Neural progenitor cell (in vitro differentiated cells): ENCODE measurements at regions not wholly inside any gene's neighbourhood (a gene's known extent, or its start where the extent isn't known, plus 50 kb on each side); places are given as distances from the start of the nearest gene placed in this dataset.

ENCODE experiments used
- DNase-seq: peaks from one replicate; pipeline ENCODE4 v3.0.0-alpha.2; 2016; ENCODE audit warnings: low spot score
- H2AFZ ChIP-seq: fragments of 200-600 bp; sonication (generic); replicated peaks from 2 replicates; pipeline ENCODE4 v1.6.1; 2016; ENCODE audit warnings: antibody characterized with exemption
- H3F3A ChIP-seq: fragments of 200-600 bp; sonication (generic); 2 replicates; pipeline ENCODE4 v1.6.1; 2016; ENCODE audit warnings: antibody characterized with exemption, low read depth
- H3K27ac ChIP-seq: fragments of 200-600 bp; sonication (generic); 2 replicates; pipeline ENCODE4 v1.5.1; 2016; ENCODE audit warnings: mild to moderate bottlenecking
- H3K27me3 ChIP-seq: fragments of 200-600 bp; sonication (generic); 2 replicates; pipeline ENCODE4 v1.6.1; 2016; ENCODE audit warnings: mild to moderate bottlenecking, moderate library complexity
- H3K36me3 ChIP-seq: fragments of 200-600 bp; sonication (generic); 2 replicates; pipeline ENCODE4 v1.5.1; 2016
- H3K4me1 ChIP-seq: fragments of 200-600 bp; sonication (generic); 2 replicates; pipeline ENCODE4 v1.6.1; 2016; ENCODE audit warnings: mixed run types
- H3K4me2 ChIP-seq: fragments of 200-600 bp; sonication (generic); 2 replicates; pipeline ENCODE4 v1.6.1; 2016
- H3K4me3 ChIP-seq: fragments of 200-600 bp; sonication (generic); 2 replicates; pipeline ENCODE4 v1.5.1; 2016
- H3K79me2 ChIP-seq: fragments of 200-600 bp; sonication (generic); 2 replicates; pipeline ENCODE4 v1.6.1; 2016; ENCODE audit warnings: low read depth
- H3K9ac ChIP-seq: fragments of 200-600 bp; sonication (generic); 2 replicates; pipeline ENCODE4 v1.6.1; 2016
- H3K9me3 ChIP-seq: fragments of 200-600 bp; sonication (generic); 2 replicates; pipeline ENCODE4 v1.5.1; 2016; ENCODE audit warnings: low read depth
- H4K20me1 ChIP-seq: fragments of 200-600 bp; sonication (generic); 2 replicates; pipeline ENCODE4 v1.6.1; 2016; ENCODE audit warnings: low read depth
- H3K27ac Mint-ChIP-seq: 3 replicates; pipeline ENCODE4 v1.8.0; 2021; ENCODE audit warnings: mixed read lengths
- H3K27me3 Mint-ChIP-seq: 2 replicates; pipeline ENCODE4 v1.8.0; 2022; ENCODE audit warnings: low read depth, mild to moderate bottlenecking, inconsistent platforms, moderate library complexity, mixed read lengths; ENCODE audit not compliant: insufficient read depth
- H3K36me3 Mint-ChIP-seq: 3 replicates; pipeline ENCODE4 v1.8.0; 2021; ENCODE audit warnings: mixed read lengths
- H3K4me1 Mint-ChIP-seq: 3 replicates; pipeline ENCODE4 v1.8.0; 2021; ENCODE audit warnings: mixed read lengths
- H3K4me3 Mint-ChIP-seq: 3 replicates; pipeline ENCODE4 v1.8.0; 2021; ENCODE audit warnings: mild to moderate bottlenecking, moderate library complexity, mixed read lengths
- H3K9me3 Mint-ChIP-seq: 3 replicates; pipeline ENCODE4 v1.8.0; 2020; ENCODE audit warnings: mixed read lengths
- CTCF ChIP-seq: fragments of 200-600 bp; sonication (generic); IDR thresholded peaks from 2 replicates; pipeline ENCODE4 v1.5.1; 2017; ENCODE audit warnings: antibody characterized with exemption, mild to moderate bottlenecking
- EZH2 ChIP-seq: fragments of 200-600 bp; sonication (generic); IDR thresholded peaks from 2 replicates; pipeline ENCODE4 v1.6.1; 2017; ENCODE audit warnings: antibody characterized with exemption, mild to moderate bottlenecking, moderate library complexity
- EZH2phosphoT487 ChIP-seq: fragments of 200-600 bp; sonication (generic); IDR thresholded peaks from 2 replicates; pipeline ENCODE4 v1.6.1; 2017; ENCODE audit warnings: antibody characterized with exemption

GRCh38 chr18:77969972-77970371 is 720.3 kb downstream of the GALR1 start:
- H3K36me3 Mint-ChIP-seq, result no peaks in the 10 kb centered on the region
- H3K27ac ChIP-seq, result no peak overlapping the region
- H3K4me3 Mint-ChIP-seq, result no peak overlapping the region
- no peak for DNase-seq
- no peak overlapping the region for H3K9ac ChIP-seq
- H3K79me2 ChIP-seq, result no peaks in the 10 kb centered on the region
- H3K4me1 ChIP-seq, result peaks cover 16% of the 10 kb centered on the region
- no peaks in the 10 kb centered on the region for H3F3A ChIP-seq
- H3K4me2 ChIP-seq, result no peak overlapping the region
- H3K9me3 Mint-ChIP-seq, result no peaks in the 10 kb centered on the region
- H3K27me3 ChIP-seq, result no peaks in the 10 kb centered on the region
- no peak for TF ChIP-seq EZH2phosphoT487
- no peak for TF ChIP-seq CTCF
- H3K36me3 ChIP-seq, result no peaks in the 10 kb centered on the region
- H3K4me3 ChIP-seq, result no peak overlapping the region
- no peaks in the 10 kb centered on the region for H3K27me3 Mint-ChIP-seq
- no peak overlapping the region for H3K27ac Mint-ChIP-seq
- H4K20me1 ChIP-seq, result no peaks in the 10 kb centered on the region
- H3K4me1 Mint-ChIP-seq, result peaks cover 13% of the 10 kb centered on the region
- H3K9me3 ChIP-seq, result no peaks in the 10 kb centered on the region
- no peak overlapping the region for H2AFZ ChIP-seq

- Mint-ChIP-seq H3K4me3 (no peak overlapping the region), H3K36me3 (no peaks in the 10 kb centered on the region), H3K27me3 (no peaks in the 10 kb centered on the region), H3K4me1 (peaks cover 13% of the 10 kb centered on the region), H3K27ac (no peak overlapping the region), H3K9me3 (no peaks in the 10 kb centered on the region)
- H3K27me3 ChIP-seq, result no peaks in the 10 kb centered on the region
- peak; percentile 80 for DNase-seq
- H3K4me2 ChIP-seq, result peak overlapping the region; percentile 51
- H2AFZ ChIP-seq, result no peak overlapping the region
- no peaks in the 10 kb centered on the region for H3F3A ChIP-seq
- no peak overlapping the region for H3K27ac ChIP-seq
- H3K36me3 ChIP-seq, result no peaks in the 10 kb centered on the region
- TF ChIP-seq EZH2phosphoT487, result no peak
- TF ChIP-seq CTCF, result no peak
- TF ChIP-seq EZH2, result no peak
- H3K79me2 ChIP-seq, result no peaks in the 10 kb centered on the region
- no peak overlapping the region for H3K4me3 ChIP-seq
- H3K4me1 ChIP-seq, result peaks cover 16% of the 10 kb centered on the region
- H3K9me3 ChIP-seq, result no peaks in the 10 kb centered on the region
- no peak overlapping the region for H3K9ac ChIP-seq
- H4K20me1 ChIP-seq, result no peaks in the 10 kb centered on the region
Observed at GRCh38 chr18:77970814-77971213, 721.2 kb downstream of the GALR1 start.

- H3K4me1 ChIP-seq, result peaks cover 16% of the 10 kb centered on the region
- no peaks in the 10 kb centered on the region for H3K36me3 ChIP-seq
- H3K27ac ChIP-seq, result no peak overlapping the region
- no peaks in the 10 kb centered on the region for H3F3A ChIP-seq
- H4K20me1 ChIP-seq, result no peaks in the 10 kb centered on the region
- H3K4me2 ChIP-seq, result no peak overlapping the region
- no peak overlapping the region for H3K4me3 ChIP-seq
- no peak overlapping the region for H3K9ac ChIP-seq
- no peak overlapping the region for H2AFZ ChIP-seq
- H3K27me3 ChIP-seq, result no peaks in the 10 kb centered on the region
- TF ChIP-seq CTCF (no peak), EZH2phosphoT487 (no peak), EZH2 (no peak)
- no peaks in the 10 kb centered on the region for H3K27me3 Mint-ChIP-seq
- H3K4me1 Mint-ChIP-seq, result peaks cover 13% of the 10 kb centered on the region
- H3K9me3 ChIP-seq, result no peaks in the 10 kb centered on the region
- no peaks in the 10 kb centered on the region for H3K79me2 ChIP-seq
- H3K4me3 Mint-ChIP-seq, result no peak overlapping the region
- peaks cover 10% of the 10 kb centered on the region for H3K9me3 Mint-ChIP-seq
- no peak overlapping the region for H3K27ac Mint-ChIP-seq
- no peak for DNase-seq
- no peaks in the 10 kb centered on the region for H3K36me3 Mint-ChIP-seq
Observed at GRCh38 chr18:77973745-77974144, 724.1 kb downstream of the GALR1 start.

- no peak overlapping the region for H3K27ac ChIP-seq
- H3K9ac ChIP-seq, result no peak overlapping the region
- no peak overlapping the region for H3K4me3 Mint-ChIP-seq
- no peaks in the 10 kb centered on the region for H4K20me1 ChIP-seq
- no peak for DNase-seq
- no peak overlapping the region for H3K27ac Mint-ChIP-seq
- no peaks in the 10 kb centered on the region for H3K27me3 Mint-ChIP-seq
- H3K4me1 Mint-ChIP-seq, result peaks cover 13% of the 10 kb centered on the region
- no peaks in the 10 kb centered on the region for H3K79me2 ChIP-seq
- H3F3A ChIP-seq, result no peaks in the 10 kb centered on the region
- TF ChIP-seq EZH2 (no peak), CTCF (no peak)
- H3K4me2 ChIP-seq, result no peak overlapping the region
- peaks cover 11% of the 10 kb centered on the region for H3K9me3 Mint-ChIP-seq
- no peaks in the 10 kb centered on the region for H3K9me3 ChIP-seq
- no peaks in the 10 kb centered on the region for H3K36me3 ChIP-seq
- peaks cover 16% of the 10 kb centered on the region for H3K4me1 ChIP-seq
- no peak overlapping the region for H3K4me3 ChIP-seq
- no peaks in the 10 kb centered on the region for H3K36me3 Mint-ChIP-seq
- H3K27me3 ChIP-seq, result no peaks in the 10 kb centered on the region
- H2AFZ ChIP-seq, result no peak overlapping the region
Observed at GRCh38 chr18:77974329-77974728, 724.7 kb downstream of the GALR1 start.
